ENCODE measurements at regions not wholly inside any gene's neighbourhood (a gene's known extent, or its start where the extent isn't known, plus 50 kb on each side); places are given as distances from the start of the nearest gene placed in this dataset.

- ATAC-seq (no peak), DNase-seq (ENCODE audit: low spot score) (no peak), FAIRE-seq (no peak)
- ChIA-PET POLR2A (no interaction called here), CTCF (ENCODE audit: low intra/inter-chr PET ratio, low total read pairs) (no interaction called here)
- 28% methylated on average over 10 of the region's 10 CpGs for WGBS (ENCODE audit: low lambda C conversion rate)
- H3K9ac ChIP-seq (ENCODE audit: insufficient read depth, low read depth, low read length), result no peak overlapping the region
- no peak overlapping the region for H3K27ac ChIP-seq (ENCODE audit: extremely low read length, insufficient read depth, low read length)
- no peaks in the 10 kb centered on the region for H3K36me3 ChIP-seq (replicated peaks in 1 of 2; ENCODE audit: control insufficient read depth in 1 of 2, insufficient read depth in 2 of 2, low read length in 2 of 2)
- H3K4me1 ChIP-seq (ENCODE audit: insufficient read depth, low read length), result no peaks in the 10 kb centered on the region
- no peak overlapping the region for H3K4me2 ChIP-seq (ENCODE audit: low read depth, low read length)
- no peak overlapping the region for H3K4me3 ChIP-seq (replicated peaks in 1 of 3; ENCODE audit: insufficient read depth in 1 of 3, low read depth in 2 of 3, low read length in 3 of 3)
- intact Hi-C loops (cut with micrococcal nuclease; ENCODE audit: unreplicated experiment) (no loop called here), in situ Hi-C loops (cut with HindIII; ENCODE audit: extremely low pct_ligation_motif_present, low pct_unique_long_range_greater_than_20kb) (no loop called here)
- H3K27me3 ChIP-seq (ENCODE audit: control insufficient read depth in 1 of 2, insufficient read depth in 2 of 2, low read length in 2 of 2), result no peaks in the 10 kb centered on the region; a peak in 1 of 5 replicates
- BruUV-seq (replicated peaks), result no TSS peak
- H4K20me1 ChIP-seq (ENCODE audit: insufficient read depth, low read length), result no peaks in the 10 kb centered on the region
- no peaks in the 10 kb centered on the region for H3K79me2 ChIP-seq (ENCODE audit: insufficient read depth, low read length)
- no peak overlapping the region for H2AFZ ChIP-seq (ENCODE audit: low read length)
- no peaks in the 10 kb centered on the region for H3K9me3 ChIP-seq (ENCODE audit: low read length)
- TF ChIP-seq MAFK (conservative IDR thresholded peaks at IDR 0.05 in 1 of 2, IDR thresholded peaks at IDR 0.05 in 1 of 2; ENCODE audit: low read length in 2 of 2), result peak; percentile 54 to 66
- TF ChIP-seq MAFF (IDR thresholded peaks at IDR 0.05; ENCODE audit: low read depth, low read length), result peak; percentile 71
- no peak for TF ChIP-seq REXO4 (CRISPR knock-in tag; IDR thresholded peaks at IDR 0.05; ENCODE audit: borderline replicate concordance)
- TF ChIP-seq ZSCAN20 (CRISPR knock-in tag; IDR thresholded peaks at IDR 0.05; ENCODE audit: borderline replicate concordance), result no peak
- TF ChIP-seq FOSL1 (CRISPR knock-in tag; IDR thresholded peaks at IDR 0.05; ENCODE audit: borderline replicate concordance), result no peak
These were observed 76.0 kb upstream of the RBBP6 start for GRCh38 chr16:24463196-24463945.

DNA sequence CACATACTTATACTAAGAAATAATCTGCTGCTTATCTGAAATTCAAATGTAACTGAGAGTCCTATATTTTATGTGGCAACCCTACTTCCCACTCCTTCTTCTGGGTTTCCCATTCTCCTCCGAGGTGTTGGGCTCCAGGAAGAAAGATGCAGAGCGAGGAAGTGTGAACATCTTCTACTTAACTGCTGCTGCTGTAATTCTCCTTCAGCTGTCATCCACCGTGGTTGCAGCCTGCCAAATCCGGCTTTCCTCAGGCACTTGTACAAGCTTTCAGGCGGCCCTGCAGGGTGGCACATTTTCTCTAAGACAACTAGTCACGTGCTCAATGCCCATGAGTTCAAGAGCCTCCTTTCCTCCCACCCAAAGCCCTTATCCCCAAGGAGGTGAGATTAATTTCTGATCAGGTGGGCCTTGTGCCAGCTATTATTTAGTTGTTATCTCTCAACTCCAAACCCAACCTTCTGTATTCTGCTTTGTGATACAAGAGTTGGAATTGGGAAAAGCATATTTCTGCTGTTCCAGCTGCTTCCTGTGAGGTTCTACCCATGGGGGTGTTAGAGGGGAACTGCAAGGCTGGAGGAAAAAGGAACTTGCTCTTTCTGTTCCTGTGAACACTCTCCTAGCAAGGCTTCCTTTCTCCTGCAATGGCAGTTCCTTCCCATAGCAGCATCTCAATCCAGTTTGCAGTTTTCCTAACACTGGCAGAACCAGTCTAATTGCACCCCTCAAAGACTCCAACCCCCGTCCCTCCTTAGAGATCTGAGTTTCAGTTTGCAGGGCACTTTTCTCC is 67.6 kb upstream of the RBBP6 start:
- no peak for FAIRE-seq
- Histone ChIP-seq H4K20me1 (ENCODE audit: insufficient read depth, low read length) (no peaks in the 10 kb centered on the region), H3K36me3 (replicated peaks in 1 of 2; ENCODE audit: control insufficient read depth in 1 of 2, insufficient read depth in 2 of 2, low read length in 2 of 2) (no peaks in the 10 kb centered on the region), H3K27ac (ENCODE audit: extremely low read length, insufficient read depth, low read length) (no peak overlapping the region), H3K4me1 (ENCODE audit: insufficient read depth, low read length) (no peaks in the 10 kb centered on the region), H3K27me3 (ENCODE audit: control insufficient read depth in 1 of 2, insufficient read depth in 2 of 2, low read length in 2 of 2) (peaks cover 0 to 4% of the 10 kb centered on the region in 2 experiments; a peak in 1 of 5 replicates), H3K4me2 (ENCODE audit: low read depth, low read length) (no peak overlapping the region), H3K9me3 (ENCODE audit: low read length) (peaks cover 10% of the 10 kb centered on the region; the same call in 1 of the 2 replicates), H3K4me3 (replicated peaks in 1 of 3; ENCODE audit: insufficient read depth in 1 of 3, low read depth in 2 of 3, low read length in 3 of 3) (no peak overlapping the region), H2AFZ (ENCODE audit: low read length) (no peak overlapping the region), H3K79me2 (ENCODE audit: insufficient read depth, low read length) (no peaks in the 10 kb centered on the region), H3K9ac (ENCODE audit: insufficient read depth, low read depth, low read length) (no peak overlapping the region)
- WGBS (ENCODE audit: low lambda C conversion rate), result 3% methylated on average over 7 of the region's 7 CpGs
- DNase-seq (ENCODE audit: low spot score), result no peak
- in situ Hi-C loops (cut with HindIII; ENCODE audit: extremely low pct_ligation_motif_present, low pct_unique_long_range_greater_than_20kb) (no loop called here), intact Hi-C loops (cut with micrococcal nuclease; ENCODE audit: unreplicated experiment) (no loop called here)
- no TSS peak for BruUV-seq (replicated peaks)
- no peak for ATAC-seq
- ChIA-PET POLR2A (no interaction called here), CTCF (ENCODE audit: low intra/inter-chr PET ratio, low total read pairs) (no interaction called here)
- no peak for TF ChIP-seq TOE1 (CRISPR knock-in tag; IDR thresholded peaks at IDR 0.05)
- no peak for TF ChIP-seq HOXA9 (CRISPR knock-in tag; IDR thresholded peaks at IDR 0.05; ENCODE audit: borderline replicate concordance)
- no peak for TF ChIP-seq RBM39 (IDR thresholded peaks at IDR 0.05; ENCODE audit: low read depth, low read length, poor library complexity, severe bottlenecking)
- no peak for TF ChIP-seq ZNF709 (CRISPR knock-in tag; IDR thresholded peaks at IDR 0.05)
- TF ChIP-seq ZNF547 (CRISPR knock-in tag; IDR thresholded peaks at IDR 0.05), result no peak
- no peak for TF ChIP-seq ZNF362 (CRISPR knock-in tag; IDR thresholded peaks at IDR 0.05; ENCODE audit: borderline replicate concordance)
- no peak for TF ChIP-seq ZNF562 (CRISPR knock-in tag; IDR thresholded peaks at IDR 0.05; ENCODE audit: borderline replicate concordance)
